OCI-LY7 (cell line): ENCODE measurements at regions not wholly inside any gene's neighbourhood (a gene's known extent, or its start where the extent isn't known, plus 50 kb on each side); places are given as distances from the start of the nearest gene placed in this dataset.

Source experiments
- BruUV-seq: library from RNA; stranded (reverse); fragments of 400-500 nt; replicated peaks from 2 replicates; lab custom pipeline; 2021; lab: Mats Ljungman, UMichigan
- CTCF ChIA-PET: fragments of 300-600 bp; sonication (Branson Sonifier 250); formaldehyde crosslinking; loops from one replicate; lab custom pipeline; 2022; ENCODE audit warnings: antibody characterized with exemption; ENCODE audit not compliant: unreplicated experiment; lab: Charles Lee
- POLR2A ChIA-PET: fragments of 300-600 bp; sonication (Branson Sonifier 250); formaldehyde crosslinking; loops from one replicate; lab custom pipeline; 2022; ENCODE audit warnings: antibody characterized with exemption; lab: Charles Lee
- DNase-seq: peaks from one replicate; pipeline ENCODE4 v3.0.0-alpha.2; 2015; ENCODE audit warnings: low spot score
- H2AFZ ChIP-seq: fragments of 200-600 bp; sonication (generic), shearing (Covaris generic); 2 replicates; pipeline ENCODE4 v1.6.1; 2014; ENCODE audit warnings: mild to moderate bottlenecking, antibody characterized with exemption, low read length, moderate library complexity
- H3K27ac ChIP-seq: fragments of 200-600 bp; sonication (generic); 2 replicates; pipeline ENCODE4 v1.5.1; 2014; ENCODE audit warnings: mixed run types, low read depth, mild to moderate bottlenecking, moderate library complexity, low read length, inconsistent platforms; ENCODE audit not compliant: poor library complexity, severe bottlenecking
- H3K36me3 ChIP-seq: fragments of 200-600 bp; sonication (generic); 2 replicates; pipeline ENCODE4 v1.6.1; 2014; ENCODE audit warnings: mild to moderate bottlenecking, antibody characterized with exemption, low read length, moderate library complexity, mixed read lengths; ENCODE audit not compliant: insufficient read depth
- H3K4me1 ChIP-seq: fragments of 200-600 bp; sonication (generic); 2 replicates; pipeline ENCODE4 v1.5.1; 2014; ENCODE audit warnings: mild to moderate bottlenecking, low read length; ENCODE audit not compliant: insufficient read depth, poor library complexity, severe bottlenecking
- H3K4me2 ChIP-seq: fragments of 200-600 bp; sonication (generic); 2 replicates; pipeline ENCODE4 v1.6.1; 2014; ENCODE audit warnings: mild to moderate bottlenecking, low read length
- H3K4me3 ChIP-seq: fragments of 200-600 bp; sonication (generic); 2 replicates; pipeline ENCODE4 v1.5.1; 2014; ENCODE audit warnings: mild to moderate bottlenecking, low read depth, low read length; ENCODE audit not compliant: poor library complexity, severe bottlenecking
- H3K79me2 ChIP-seq: fragments of 200-600 bp; sonication (generic); 2 replicates; pipeline ENCODE4 v1.6.1; 2016; ENCODE audit warnings: low read depth, mild to moderate bottlenecking, low read length, moderate library complexity, mixed read lengths; ENCODE audit not compliant: insufficient read depth
- H3K9me2 ChIP-seq: fragments of 200-600 bp; sonication (generic); 2 replicates; pipeline ENCODE4 v1.6.1; 2016; ENCODE audit warnings: mild to moderate bottlenecking, low read length, mixed read lengths; ENCODE audit not compliant: insufficient read depth
- H3K9me3 ChIP-seq: fragments of 200-600 bp; sonication (generic); 2 replicates; pipeline ENCODE4 v1.6.1; 2014; ENCODE audit warnings: mild to moderate bottlenecking, mixed run types, low read length, mixed read lengths
- H4K20me1 ChIP-seq: fragments of 200-600 bp; sonication (generic); 2 replicates; pipeline ENCODE4 v1.6.1; 2014; ENCODE audit warnings: mild to moderate bottlenecking, antibody characterized with exemption, low read length, moderate library complexity, mixed read lengths; ENCODE audit not compliant: insufficient read depth
- EZH2phosphoT487 ChIP-seq: fragments of 200-600 bp; sonication (generic); IDR thresholded peaks from 2 replicates; pipeline ENCODE4 v1.6.1; 2018; ENCODE audit warnings: low read depth, borderline replicate concordance, mild to moderate bottlenecking, mixed run types, antibody characterized with exemption, low read length, moderate library complexity, mixed read lengths
- intact Hi-C: fragments of 100-400 bp; cut with micrococcal nuclease; formaldehyde crosslinking; loops from one replicate; pipeline ENCODE4 v1.10.0; 2022; ENCODE audit not compliant: unreplicated experiment
- TF ChIP-seq, protein P1 (sequence below): fragments of 200-600 bp; sonication (generic); conservative IDR thresholded peaks from 2 replicates; pipeline ENCODE4 v1.5.1; 2014; ENCODE audit warnings: mild to moderate bottlenecking, antibody characterized with exemption, low read length, moderate library complexity, mixed read lengths

DNA sequence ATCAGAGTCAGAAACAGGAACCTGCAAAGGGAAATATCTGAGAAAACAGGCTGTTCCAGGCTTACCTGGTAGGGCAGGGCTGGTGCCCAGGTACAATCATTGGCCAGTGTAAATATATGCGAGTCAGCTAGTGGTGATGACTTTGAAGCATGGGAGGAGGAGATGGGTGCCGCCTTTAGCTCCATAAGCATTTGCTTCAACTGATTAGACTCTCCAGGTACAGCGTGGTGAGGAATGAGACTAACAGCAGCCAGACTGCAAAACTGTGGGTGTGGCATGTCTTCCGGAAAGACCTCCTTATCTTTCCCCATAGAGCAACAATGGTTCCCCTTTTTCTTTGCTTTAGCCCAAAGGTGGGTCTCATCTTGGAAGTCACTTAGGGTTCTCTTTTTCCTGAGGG is 137.2 kb downstream of the LRIG2 start:
- H3K4me1 ChIP-seq: no peaks in the 10 kb centered on the region
- H4K20me1 ChIP-seq: no peaks in the 10 kb centered on the region
- POLR2A ChIA-PET: interaction anchor here (0.6 kb wide), 1 partner anchor 878 kb away, joined by 3 read pairs; no protein-coding TSS in a partner anchor
- H3K27ac ChIP-seq: no peak overlapping the region
- no peaks in the 10 kb centered on the region for H3K79me2 ChIP-seq
- CTCF ChIA-PET: no interaction called here
- no peak overlapping the region for H3K4me2 ChIP-seq
- intact Hi-C loops: no loop called here
- no peaks in the 10 kb centered on the region for H3K9me3 ChIP-seq
- TF ChIP-seq EZH2phosphoT487: no peak
- TF ChIP-seq, protein P1, sequence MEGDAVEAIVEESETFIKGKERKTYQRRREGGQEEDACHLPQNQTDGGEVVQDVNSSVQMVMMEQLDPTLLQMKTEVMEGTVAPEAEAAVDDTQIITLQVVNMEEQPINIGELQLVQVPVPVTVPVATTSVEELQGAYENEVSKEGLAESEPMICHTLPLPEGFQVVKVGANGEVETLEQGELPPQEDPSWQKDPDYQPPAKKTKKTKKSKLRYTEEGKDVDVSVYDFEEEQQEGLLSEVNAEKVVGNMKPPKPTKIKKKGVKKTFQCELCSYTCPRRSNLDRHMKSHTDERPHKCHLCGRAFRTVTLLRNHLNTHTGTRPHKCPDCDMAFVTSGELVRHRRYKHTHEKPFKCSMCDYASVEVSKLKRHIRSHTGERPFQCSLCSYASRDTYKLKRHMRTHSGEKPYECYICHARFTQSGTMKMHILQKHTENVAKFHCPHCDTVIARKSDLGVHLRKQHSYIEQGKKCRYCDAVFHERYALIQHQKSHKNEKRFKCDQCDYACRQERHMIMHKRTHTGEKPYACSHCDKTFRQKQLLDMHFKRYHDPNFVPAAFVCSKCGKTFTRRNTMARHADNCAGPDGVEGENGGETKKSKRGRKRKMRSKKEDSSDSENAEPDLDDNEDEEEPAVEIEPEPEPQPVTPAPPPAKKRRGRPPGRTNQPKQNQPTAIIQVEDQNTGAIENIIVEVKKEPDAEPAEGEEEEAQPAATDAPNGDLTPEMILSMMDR: no peak
- no peak overlapping the region for H2AFZ ChIP-seq
- H3K4me3 ChIP-seq: no peak overlapping the region
- H3K36me3 ChIP-seq: no peaks in the 10 kb centered on the region
- no peaks in the 10 kb centered on the region for H3K9me2 ChIP-seq
- DNase-seq: no peak
- BruUV-seq: no TSS peak

DNA sequence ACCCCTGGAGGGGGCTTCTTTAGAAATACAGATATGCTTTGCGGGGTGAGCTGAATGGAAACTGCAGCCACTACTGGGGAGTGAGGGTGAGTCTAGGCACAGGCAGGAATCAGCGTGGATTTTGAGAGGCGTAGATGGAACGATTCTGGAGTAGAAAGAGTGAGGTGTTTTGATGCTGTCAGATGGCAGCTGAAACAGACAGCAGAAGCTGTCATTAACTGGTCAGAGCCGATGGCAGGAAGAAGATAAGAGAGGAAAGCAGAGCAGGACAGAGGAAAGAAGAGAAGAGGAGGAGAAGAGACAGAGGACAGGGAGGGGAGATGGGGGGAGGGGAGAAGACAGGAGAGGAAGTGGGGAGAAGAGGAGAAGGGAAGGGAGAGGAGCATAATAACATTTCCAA is 138.5 kb downstream of the LRIG2 start:
- H4K20me1 ChIP-seq: no peaks in the 10 kb centered on the region
- H2AFZ ChIP-seq: no peak overlapping the region

DNA sequence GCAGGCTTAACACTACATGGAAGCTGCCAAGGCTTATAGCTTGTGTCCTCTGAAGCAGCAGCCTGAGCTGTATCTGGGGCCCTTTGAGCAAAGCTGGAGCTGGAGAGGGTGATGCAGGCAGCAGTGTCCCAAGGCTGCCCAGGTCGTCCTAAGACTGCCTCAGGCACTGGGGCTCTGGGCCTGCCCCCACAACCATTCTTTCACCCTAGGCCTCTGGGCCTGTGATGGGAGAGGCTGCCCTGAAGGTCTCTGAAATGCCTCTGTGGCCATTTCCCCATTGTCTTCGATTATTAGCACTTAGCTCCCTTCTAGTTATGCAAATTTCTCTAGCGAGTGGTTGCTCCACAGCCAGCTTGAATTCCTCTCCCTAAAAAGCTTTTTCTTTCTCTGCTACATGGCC is 142.0 kb downstream of the LRIG2 start:
- TF ChIP-seq EZH2phosphoT487: no peak
- TF ChIP-seq, protein P1: no peak
- no peak overlapping the region for H2AFZ ChIP-seq
- H3K79me2 ChIP-seq: no peaks in the 10 kb centered on the region
- H4K20me1 ChIP-seq: no peaks in the 10 kb centered on the region
- intact Hi-C loops: no loop called here
- no peak for DNase-seq
- CTCF ChIA-PET: no interaction called here
- no peak overlapping the region for H3K4me3 ChIP-seq
- H3K4me1 ChIP-seq: no peaks in the 10 kb centered on the region
- H3K4me2 ChIP-seq: no peak overlapping the region
- POLR2A ChIA-PET: no interaction called here
- no TSS peak for BruUV-seq
- no peaks in the 10 kb centered on the region for H3K9me3 ChIP-seq
- H3K9me2 ChIP-seq: no peaks in the 10 kb centered on the region
- no peaks in the 10 kb centered on the region for H3K36me3 ChIP-seq
- no peak overlapping the region for H3K27ac ChIP-seq

More for the DNA sequence above, 138.5 kb downstream of the LRIG2 start:
- no peaks in the 10 kb centered on the region for H3K9me2 ChIP-seq
- no peak for TF ChIP-seq EZH2phosphoT487
- TF ChIP-seq, protein P1: no peak
- H3K4me3 ChIP-seq: no peak overlapping the region
- no peaks in the 10 kb centered on the region for H3K36me3 ChIP-seq
- no peak for DNase-seq
- H3K4me2 ChIP-seq: no peak overlapping the region
- POLR2A ChIA-PET: no interaction called here
- no peaks in the 10 kb centered on the region for H3K9me3 ChIP-seq
- no peaks in the 10 kb centered on the region for H3K79me2 ChIP-seq
- intact Hi-C loops: no loop called here
- no peak overlapping the region for H3K27ac ChIP-seq
- no TSS peak for BruUV-seq
- H3K4me1 ChIP-seq: no peaks in the 10 kb centered on the region
- CTCF ChIA-PET: no interaction called here
